Transverse colon (tissue), 4 donors: ENCODE measurements at regions not wholly inside any gene's neighbourhood (a gene's known extent, or its start where the extent isn't known, plus 50 kb on each side); places are given as distances from the start of the nearest gene placed in this dataset.

ENCODE experiments used
- DNase-seq: peaks from one replicate; pipeline ENCODE4 v3.0.0-alpha.2; 2019
- H3K27ac ChIP-seq, 4 donors: fragments of 200-600 bp; sonication (generic); 2 replicates each; pipeline ENCODE4 v1.5.1; 2016 to 2018; ENCODE audit warnings: inconsistent platforms in 4 of 4
- H3K27me3 ChIP-seq: fragments of 200-600 bp; sonication (generic); 2 replicates; pipeline ENCODE4 v1.5.1; 2017; ENCODE audit warnings: inconsistent platforms
- H3K36me3 ChIP-seq, 4 donors: fragments of 200-600 bp; sonication (generic); 2 replicates each; pipeline ENCODE4 v1.5.1; 2017 to 2019; ENCODE audit warnings: inconsistent platforms in 4 of 4
- H3K4me1 ChIP-seq, 4 donors: fragments of 200-600 bp; sonication (generic); 2 replicates each; pipeline ENCODE4 v1.5.1; 2017 to 2020; ENCODE audit warnings: inconsistent platforms in 4 of 4
- H3K4me3 ChIP-seq, 4 donors: fragments of 200-600 bp; sonication (generic); 1 replicate in 1 of 4; 2 replicates in 3 of 4; pipeline versions ENCODE4 v1.5.1 to v1.6.1; 2017 to 2019; ENCODE audit warnings: inconsistent platforms in 4 of 4
- H3K9me3 ChIP-seq, 2 donors: fragments of 200-600 bp; sonication (generic); 2 replicates each; pipeline ENCODE4 v1.5.1; 2017 to 2019; ENCODE audit warnings: inconsistent platforms in 2 of 2
- EP300 ChIP-seq: sonication (generic); formaldehyde crosslinking; IDR thresholded peaks from one replicate; pipeline ENCODE4 v1.6.1; 2017; ENCODE audit warnings: antibody characterized with exemption, low read depth
- POLR2A ChIP-seq: fragments of 450-650 bp; IDR thresholded peaks from one replicate; pipeline ENCODE4 v1.6.1; 2016; ENCODE audit warnings: antibody characterized with exemption, mild to moderate bottlenecking, moderate library complexity
- POLR2AphosphoS5 ChIP-seq, 3 donors: sonication (generic); formaldehyde crosslinking; IDR thresholded peaks; one replicate each; pipeline ENCODE4 v1.6.1; 2016; ENCODE audit warnings: antibody characterized with exemption in 3 of 3
- WGBS, 2 donors: methylation state at CpG; one replicate each; pipeline ENCODE4 v1.1.5; 2018; ENCODE audit warnings: low coverage in 1 of 2; 5-methylcytosine and 5-hydroxymethylcytosine counted together
- in situ Hi-C, 4 donors: fragments of 200-750 bp; cut with MboI; loops; one replicate each; pipeline versions ENCODE4 v1.15.0 to v1.15.1; 2017; ENCODE audit warnings: low sequenced_read_pairs in 3 of 4, low pct_ligation_motif_present in 1 of 4, low pct_unique_long_range_greater_than_20kb in 1 of 4
- intact Hi-C: fragments of 100-400 bp; cut with DNase I; formaldehyde crosslinking; loops from one replicate; pipeline ENCODE4 v1.15.1; 2023; ENCODE audit warnings: low total_unique reads
- TF ChIP-seq, protein P1 (sequence below), 5 experiments: fragments of 200-600 bp in 3 of 5; fragments of 450-650 bp in 2 of 5; sonication (generic) in 3 of 5; IDR thresholded peaks; 1 replicate in 2 of 5; 2 replicates in 3 of 5; pipeline ENCODE4 v1.5.1; 2016 to 2017; ENCODE audit warnings: antibody characterized with exemption in 5 of 5, inconsistent platforms in 3 of 5, mild to moderate bottlenecking in 2 of 5, moderate library complexity in 1 of 5

DNA sequence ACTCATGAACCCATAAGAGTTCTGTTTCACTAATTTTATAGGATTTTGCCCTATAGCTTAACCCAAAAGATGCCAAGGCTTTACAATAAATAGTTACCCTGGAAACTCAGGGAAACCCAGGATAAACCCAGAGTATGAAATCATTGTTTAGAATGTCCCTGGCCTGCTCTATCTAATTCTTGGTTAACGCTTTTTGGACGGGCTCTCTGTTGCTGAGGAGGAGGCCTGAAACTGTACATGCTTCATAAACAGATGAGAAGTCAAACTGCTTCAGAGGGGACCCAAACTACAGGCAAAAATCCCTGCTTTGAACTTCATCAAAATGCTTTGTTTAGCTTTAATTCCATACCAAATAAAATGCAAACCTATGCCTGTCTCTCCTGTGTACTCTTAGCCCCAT is 291.9 kb downstream of the SH3GL2 start:
- no peaks in the 10 kb centered on the region for H3K27me3 ChIP-seq
- no peak for DNase-seq
- peaks cover 0 to 2% of the 10 kb centered on the region in 2 donors for H3K9me3 ChIP-seq
- TF ChIP-seq POLR2A (no peak), POLR2AphosphoS5 (IDR thresholded peaks at IDR 0.05) (no peak), EP300 (no peak)
- TF ChIP-seq, protein P1, sequence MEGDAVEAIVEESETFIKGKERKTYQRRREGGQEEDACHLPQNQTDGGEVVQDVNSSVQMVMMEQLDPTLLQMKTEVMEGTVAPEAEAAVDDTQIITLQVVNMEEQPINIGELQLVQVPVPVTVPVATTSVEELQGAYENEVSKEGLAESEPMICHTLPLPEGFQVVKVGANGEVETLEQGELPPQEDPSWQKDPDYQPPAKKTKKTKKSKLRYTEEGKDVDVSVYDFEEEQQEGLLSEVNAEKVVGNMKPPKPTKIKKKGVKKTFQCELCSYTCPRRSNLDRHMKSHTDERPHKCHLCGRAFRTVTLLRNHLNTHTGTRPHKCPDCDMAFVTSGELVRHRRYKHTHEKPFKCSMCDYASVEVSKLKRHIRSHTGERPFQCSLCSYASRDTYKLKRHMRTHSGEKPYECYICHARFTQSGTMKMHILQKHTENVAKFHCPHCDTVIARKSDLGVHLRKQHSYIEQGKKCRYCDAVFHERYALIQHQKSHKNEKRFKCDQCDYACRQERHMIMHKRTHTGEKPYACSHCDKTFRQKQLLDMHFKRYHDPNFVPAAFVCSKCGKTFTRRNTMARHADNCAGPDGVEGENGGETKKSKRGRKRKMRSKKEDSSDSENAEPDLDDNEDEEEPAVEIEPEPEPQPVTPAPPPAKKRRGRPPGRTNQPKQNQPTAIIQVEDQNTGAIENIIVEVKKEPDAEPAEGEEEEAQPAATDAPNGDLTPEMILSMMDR (IDR thresholded peaks at IDR 0.05), result no peak
- no peak overlapping the region for H3K4me3 ChIP-seq
- WGBS, 2 donors, result 64% methylated on average over 2 of the region's 2 CpGs
- no peaks in the 10 kb centered on the region for H3K36me3 ChIP-seq
- no peak overlapping the region for H3K27ac ChIP-seq
- H3K4me1 ChIP-seq, result no peaks in the 10 kb centered on the region
- intact Hi-C loops, result no loop called here
- in situ Hi-C loops, result no loop called here

DNA sequence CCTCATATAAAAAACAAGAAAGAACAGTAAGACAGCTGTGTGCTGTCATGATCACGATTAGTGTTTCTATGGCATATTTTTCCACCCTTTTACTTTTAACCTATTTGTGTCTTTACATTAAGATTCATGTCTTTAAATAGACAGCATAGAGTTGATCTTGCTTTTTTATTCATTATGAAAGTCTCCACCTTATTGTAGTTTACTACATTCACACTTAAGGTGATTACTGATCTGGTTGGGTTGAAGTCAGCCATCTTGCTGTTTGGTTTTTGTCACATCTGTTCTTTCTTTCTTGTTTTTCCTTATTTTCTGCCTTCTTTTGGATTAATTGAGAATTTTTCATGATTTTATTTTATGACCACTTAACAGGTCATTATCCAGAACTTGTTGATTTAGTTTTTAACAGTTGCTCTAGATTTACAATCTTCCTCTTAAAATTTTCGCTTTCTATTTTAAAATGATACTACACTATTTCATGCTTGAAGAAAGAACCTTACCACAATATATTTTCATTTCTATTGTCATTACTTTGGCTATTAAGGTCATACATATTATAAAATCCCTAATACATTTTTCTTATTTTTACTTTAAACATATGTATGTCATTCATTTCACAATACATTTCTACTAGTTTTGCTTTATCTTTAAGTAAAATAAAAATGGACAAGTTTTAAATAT is 292.5 kb downstream of the SH3GL2 start:
- Histone ChIP-seq H3K4me1 (no peaks in the 10 kb centered on the region), H3K27me3 (no peaks in the 10 kb centered on the region), H3K9me3 (peaks cover 0 to 2% of the 10 kb centered on the region in 2 donors), H3K36me3 (no peaks in the 10 kb centered on the region), H3K4me3 (no peak overlapping the region), H3K27ac (no peak overlapping the region)
- in situ Hi-C loops, result no loop called here
- no peak for DNase-seq
- intact Hi-C loops, result no loop called here
- TF ChIP-seq, protein P1 (IDR thresholded peaks at IDR 0.05), result no peak
- no peak for TF ChIP-seq POLR2AphosphoS5 (IDR thresholded peaks at IDR 0.05)
- no peak for TF ChIP-seq EP300
- TF ChIP-seq POLR2A, result no peak
- WGBS, 2 donors, result 80 to 89% methylated on average over 2 of the region's 2 CpGs

DNA sequence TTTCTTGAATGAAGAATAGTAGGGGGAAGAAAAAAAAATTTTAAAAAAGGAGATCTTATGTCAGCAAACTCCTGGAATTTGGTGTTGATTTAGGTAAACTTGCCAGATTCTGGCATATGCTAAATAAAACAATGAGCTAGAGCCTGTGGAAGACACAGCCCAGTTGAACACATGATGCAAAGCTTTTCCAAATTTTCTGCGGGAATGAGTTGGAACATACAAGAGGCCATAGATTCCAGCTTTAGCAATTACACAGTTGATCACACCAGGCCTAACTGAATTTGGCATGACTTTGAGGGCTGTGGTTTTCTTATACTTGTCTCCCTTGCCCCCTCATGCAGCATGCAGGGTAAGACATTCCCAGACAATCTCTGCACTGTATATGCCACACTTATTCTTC is 297.0 kb downstream of the SH3GL2 start:
- DNase-seq, result no peak
- H3K36me3 ChIP-seq, result no peaks in the 10 kb centered on the region
- intact Hi-C loops (no loop called here), in situ Hi-C loops (no loop called here)
- no peaks in the 10 kb centered on the region for H3K4me1 ChIP-seq
- H3K27me3 ChIP-seq, result no peaks in the 10 kb centered on the region
- no peak overlapping the region for H3K4me3 ChIP-seq
- peaks cover 0 to 2% of the 10 kb centered on the region in 2 donors for H3K9me3 ChIP-seq
- no peak overlapping the region for H3K27ac ChIP-seq
- 88% methylated on average over 1 of the region's 1 CpG; no CpG with 5 or more reads in 1 of the 2 donors for WGBS, 2 donors
- TF ChIP-seq POLR2AphosphoS5 (IDR thresholded peaks at IDR 0.05) (no peak), EP300 (no peak), POLR2A (no peak)
- TF ChIP-seq, protein P1 (IDR thresholded peaks at IDR 0.05), result no peak

DNA sequence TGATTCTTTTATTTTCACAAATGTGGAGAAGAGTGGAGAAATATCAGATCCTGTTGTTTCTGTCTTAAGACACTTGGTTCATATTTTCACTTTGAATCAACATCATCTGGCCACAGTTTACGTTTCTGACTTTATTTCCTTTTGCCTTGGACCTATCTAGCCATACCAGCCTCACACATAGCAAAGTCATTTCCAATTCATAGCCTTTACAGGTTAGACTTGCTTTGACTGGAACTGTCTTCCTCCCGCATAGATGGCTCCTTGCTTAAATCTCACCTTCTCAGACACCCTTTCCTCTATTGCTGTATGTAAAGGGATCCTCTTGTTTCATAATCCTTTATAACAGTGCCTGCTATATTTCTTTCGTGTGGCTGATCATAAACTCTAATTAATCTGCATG is 297.8 kb downstream of the SH3GL2 start:
- H3K4me3 ChIP-seq, result no peak overlapping the region
- H3K36me3 ChIP-seq, result no peaks in the 10 kb centered on the region
- DNase-seq, result no peak
- H3K27me3 ChIP-seq, result no peaks in the 10 kb centered on the region
- WGBS, 2 donors, result 82 to 83% methylated on average over 3 of the region's 3 CpGs
- H3K4me1 ChIP-seq, result no peaks in the 10 kb centered on the region
- H3K27ac ChIP-seq, result no peak overlapping the region
- TF ChIP-seq POLR2A, result no peak
- TF ChIP-seq EP300, result no peak
- no peak for TF ChIP-seq POLR2AphosphoS5 (IDR thresholded peaks at IDR 0.05)
- TF ChIP-seq, protein P1 (IDR thresholded peaks at IDR 0.05), result no peak
- peaks cover 0 to 2% of the 10 kb centered on the region in 2 donors for H3K9me3 ChIP-seq
- in situ Hi-C loops, result no loop called here
- intact Hi-C loops, result no loop called here
